Left ventricle myocardium inferior (tissue), 1 donor: ENCODE measurements at regions not wholly inside any gene's neighbourhood (a gene's known extent, or its start where the extent isn't known, plus 50 kb on each side); places are given as distances from the start of the nearest gene placed in this dataset.

Experiments used
- DNase-seq: peaks from one replicate; pipeline ENCODE4 v3.0.0-alpha.2; 2020
- H3K27ac ChIP-seq: fragments of 200-600 bp; replicated peaks from 2 replicates; pipeline ENCODE4 v1.8.0; 2021
- H3K27me3 ChIP-seq: fragments of 200-600 bp; 2 replicates; pipeline ENCODE4 v1.8.0; 2021; ENCODE audit warnings: low read depth
- H3K36me3 ChIP-seq: fragments of 200-600 bp; 2 replicates; pipeline ENCODE4 v1.8.0; 2021
- H3K4me1 ChIP-seq: fragments of 200-600 bp; 2 replicates; pipeline ENCODE4 v1.8.0; 2021
- H3K4me3 ChIP-seq: fragments of 200-600 bp; 2 replicates; pipeline ENCODE4 v1.8.0; 2021; ENCODE audit warnings: mild to moderate bottlenecking, moderate library complexity
- H3K9me3 ChIP-seq: fragments of 200-600 bp; replicated peaks from 2 replicates; pipeline ENCODE4 v1.8.0; 2021
- intact Hi-C: fragments of 100-400 bp; cut with micrococcal nuclease; formaldehyde crosslinking; loops from one replicate; pipeline ENCODE4 v1.11.0; 2022
- TF ChIP-seq, protein P1 (sequence below): fragments of 200-600 bp; IDR thresholded peaks from 2 replicates; pipeline ENCODE4 v1.8.0; 2021; ENCODE audit warnings: antibody characterized with exemption, mild to moderate bottlenecking, borderline replicate concordance
- donor health status: DM: no; HTN: yes; CAD: no; lungs with severe emphysema.

DNA sequence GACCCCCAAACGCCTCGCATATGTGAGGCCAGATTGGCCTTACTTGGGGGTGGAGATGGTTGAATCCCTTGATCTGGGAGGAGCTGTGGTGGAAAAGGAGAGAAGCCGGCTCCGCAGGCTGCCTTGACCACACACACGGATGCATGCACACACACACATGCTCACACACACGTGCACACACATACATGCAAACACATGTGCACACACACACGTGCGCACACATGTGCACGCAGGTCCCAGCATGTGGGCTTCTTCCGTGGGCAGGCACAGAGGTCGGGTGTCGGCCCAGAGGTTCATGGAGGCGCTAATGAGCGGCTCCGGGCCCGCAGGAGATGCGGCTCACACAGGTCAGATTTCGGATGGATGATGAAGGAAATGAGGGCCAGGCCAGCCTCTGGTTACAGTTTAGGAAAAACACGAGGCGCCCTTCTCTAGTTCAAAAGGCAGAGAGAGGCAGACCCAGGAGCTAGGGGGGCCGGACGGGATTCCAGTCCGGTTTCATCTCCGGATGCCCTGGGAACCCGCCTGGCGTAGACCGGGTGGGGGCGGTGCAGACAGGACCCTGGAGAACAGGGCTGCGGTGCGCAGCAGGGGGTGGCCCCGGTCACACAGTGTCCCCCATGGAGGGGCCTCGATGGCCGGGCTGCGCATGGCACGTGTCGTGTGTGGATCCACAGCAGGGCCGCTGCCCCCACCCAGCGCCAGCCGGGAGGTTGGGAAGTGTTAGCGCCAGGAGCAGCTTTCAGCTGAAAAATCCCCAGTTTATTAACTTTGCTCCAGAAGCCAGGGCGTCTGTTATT lies 91.1 kb upstream of the ACTRT2 start:
- TF ChIP-seq, protein P1, sequence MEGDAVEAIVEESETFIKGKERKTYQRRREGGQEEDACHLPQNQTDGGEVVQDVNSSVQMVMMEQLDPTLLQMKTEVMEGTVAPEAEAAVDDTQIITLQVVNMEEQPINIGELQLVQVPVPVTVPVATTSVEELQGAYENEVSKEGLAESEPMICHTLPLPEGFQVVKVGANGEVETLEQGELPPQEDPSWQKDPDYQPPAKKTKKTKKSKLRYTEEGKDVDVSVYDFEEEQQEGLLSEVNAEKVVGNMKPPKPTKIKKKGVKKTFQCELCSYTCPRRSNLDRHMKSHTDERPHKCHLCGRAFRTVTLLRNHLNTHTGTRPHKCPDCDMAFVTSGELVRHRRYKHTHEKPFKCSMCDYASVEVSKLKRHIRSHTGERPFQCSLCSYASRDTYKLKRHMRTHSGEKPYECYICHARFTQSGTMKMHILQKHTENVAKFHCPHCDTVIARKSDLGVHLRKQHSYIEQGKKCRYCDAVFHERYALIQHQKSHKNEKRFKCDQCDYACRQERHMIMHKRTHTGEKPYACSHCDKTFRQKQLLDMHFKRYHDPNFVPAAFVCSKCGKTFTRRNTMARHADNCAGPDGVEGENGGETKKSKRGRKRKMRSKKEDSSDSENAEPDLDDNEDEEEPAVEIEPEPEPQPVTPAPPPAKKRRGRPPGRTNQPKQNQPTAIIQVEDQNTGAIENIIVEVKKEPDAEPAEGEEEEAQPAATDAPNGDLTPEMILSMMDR, result no peak
- Histone ChIP-seq H3K36me3 (no peaks in the 10 kb centered on the region), H3K27ac (no peak overlapping the region), H3K27me3 (peaks cover 70% of the 10 kb centered on the region), H3K4me3 (no peak overlapping the region), H3K9me3 (no peaks in the 10 kb centered on the region), H3K4me1 (no peaks in the 10 kb centered on the region)
- no peak for DNase-seq
- intact Hi-C loops, result no loop called here

DNA sequence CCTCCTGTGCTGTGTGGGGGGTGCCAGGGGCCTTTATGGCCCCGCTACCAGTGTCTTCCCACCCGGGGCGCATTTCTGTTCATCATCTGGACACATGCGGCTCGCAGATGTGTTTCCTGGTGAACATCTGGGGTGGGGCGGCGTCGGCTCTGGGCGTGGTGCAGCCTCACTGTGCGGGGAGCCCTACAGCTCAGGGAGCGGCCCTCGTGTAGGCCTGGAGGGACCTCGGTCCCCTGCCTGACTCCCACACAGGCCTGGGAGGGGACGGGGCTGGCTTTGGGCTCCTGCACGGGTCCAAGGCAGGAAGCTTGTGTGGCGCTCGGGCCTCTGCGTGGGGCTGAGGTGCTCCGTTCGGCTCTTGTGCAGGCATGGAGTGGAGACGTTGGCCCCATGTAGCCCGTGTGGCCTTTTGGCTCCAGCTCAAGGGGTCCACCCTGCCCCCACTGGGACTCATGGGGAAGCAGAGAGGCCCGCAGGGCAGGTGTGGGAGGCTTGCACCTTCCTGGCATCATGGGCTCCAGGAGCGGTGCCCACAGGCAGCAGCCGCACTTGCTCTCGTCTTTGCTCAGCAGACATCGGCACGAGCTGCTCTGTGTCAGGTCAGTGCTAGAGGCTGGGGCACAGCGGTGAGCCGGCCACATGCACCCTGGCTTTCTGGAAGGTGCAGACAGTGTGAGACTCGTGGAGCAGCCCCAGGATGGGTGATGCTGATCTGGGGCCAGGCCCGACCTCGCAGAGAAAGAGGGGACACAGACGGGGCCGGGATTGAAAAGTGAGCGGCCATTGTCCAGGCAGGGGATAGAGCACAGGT lies 90.1 kb upstream of the ACTRT2 start:
- no peaks in the 10 kb centered on the region for H3K36me3 ChIP-seq
- TF ChIP-seq, protein P1, result no peak
- no peak for DNase-seq

DNA sequence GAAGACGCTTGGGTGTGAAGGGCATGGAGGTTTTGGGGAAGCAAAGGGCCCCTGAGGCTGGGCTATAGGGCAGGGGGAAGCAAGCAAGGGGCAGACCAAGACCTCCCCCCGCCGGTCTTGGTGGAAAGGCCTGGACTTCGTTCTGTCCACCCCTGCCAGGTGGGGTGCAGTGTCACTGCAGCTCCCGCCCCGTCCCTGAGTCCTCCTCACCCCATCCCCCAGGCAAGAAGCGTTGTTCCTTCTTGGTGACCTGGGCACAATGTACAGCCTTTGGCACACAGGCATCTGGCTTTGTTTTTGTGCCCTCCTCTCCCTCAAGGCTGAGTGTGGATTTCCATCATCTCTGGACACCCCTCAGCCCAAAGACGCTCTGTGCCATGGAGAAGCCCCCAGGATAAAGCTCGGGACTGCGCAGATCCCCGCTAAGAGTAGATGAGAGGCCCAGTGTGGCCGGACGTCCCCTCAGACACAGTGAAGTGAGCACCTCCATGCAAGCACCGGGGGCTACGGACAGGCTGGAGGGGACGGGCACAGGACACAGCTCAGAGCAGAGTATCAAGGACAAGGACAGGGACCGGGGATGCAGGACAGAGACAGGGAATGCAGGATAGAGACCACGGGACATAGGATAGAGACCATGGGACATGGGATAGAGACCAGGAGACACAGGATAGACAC lies 89.4 kb upstream of the ACTRT2 start:
- TF ChIP-seq, protein P1, result no peak
- no peak overlapping the region for H3K4me3 ChIP-seq
- DNase-seq, result no peak
- peaks cover 71% of the 10 kb centered on the region for H3K27me3 ChIP-seq
- intact Hi-C loops, result no loop called here
- no peaks in the 10 kb centered on the region for H3K9me3 ChIP-seq
- no peaks in the 10 kb centered on the region for H3K4me1 ChIP-seq
- H3K36me3 ChIP-seq, result no peaks in the 10 kb centered on the region
- H3K27ac ChIP-seq, result no peak overlapping the region

More for the DNA sequence above, 90.1 kb upstream of the ACTRT2 start:
- Histone ChIP-seq H3K4me1 (no peaks in the 10 kb centered on the region), H3K9me3 (no peaks in the 10 kb centered on the region), H3K27me3 (peaks cover 71% of the 10 kb centered on the region), H3K27ac (no peak overlapping the region), H3K4me3 (no peak overlapping the region)
- intact Hi-C loops, result no loop called here

DNA sequence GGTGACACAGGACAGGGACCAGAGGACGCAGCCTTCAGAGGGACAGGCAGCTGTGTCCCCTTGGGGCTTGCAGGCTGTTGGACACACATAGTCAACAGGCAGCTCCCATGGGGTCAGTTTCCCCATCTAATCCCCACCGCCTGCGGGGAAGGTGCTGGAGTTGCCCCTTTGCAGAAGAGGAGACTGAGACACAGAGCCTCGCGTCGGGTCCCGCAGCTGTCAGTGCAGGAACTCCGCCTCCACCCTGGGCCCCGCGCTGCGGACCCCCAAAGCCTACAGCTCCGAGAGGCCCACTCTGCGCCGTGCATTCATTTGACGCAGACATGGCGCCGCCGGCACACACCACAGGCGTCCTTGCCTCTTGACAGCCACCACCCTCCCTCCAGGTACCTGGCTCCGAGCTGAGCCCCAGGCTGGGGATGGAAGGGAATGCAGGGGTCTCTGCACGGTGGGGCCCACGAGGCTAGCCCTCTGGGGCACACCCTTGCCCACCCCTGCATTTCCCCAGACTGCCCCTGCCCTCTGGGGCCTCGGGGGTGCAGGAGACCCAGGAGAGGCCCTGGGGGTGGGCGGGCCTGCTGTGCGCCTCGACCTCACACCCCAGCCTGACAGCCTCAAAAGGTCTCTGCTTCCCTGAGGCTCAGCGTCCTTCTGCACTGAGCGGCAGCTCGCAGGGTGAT lies 88.5 kb upstream of the ACTRT2 start:
- no peaks in the 10 kb centered on the region for H3K36me3 ChIP-seq
- intact Hi-C loops, result no loop called here
- DNase-seq, result no peak
- no peaks in the 10 kb centered on the region for H3K9me3 ChIP-seq
- TF ChIP-seq, protein P1, result no peak
- H3K4me1 ChIP-seq, result no peaks in the 10 kb centered on the region
- no peak overlapping the region for H3K4me3 ChIP-seq
- H3K27me3 ChIP-seq, result peaks cover 71% of the 10 kb centered on the region
- no peak overlapping the region for H3K27ac ChIP-seq
